CD4-positive, alpha-beta memory T cell (primary cell): ENCODE measurements at regions not wholly inside any gene's neighbourhood (a gene's known extent, or its start where the extent isn't known, plus 50 kb on each side); places are given as distances from the start of the nearest gene placed in this dataset.

Source experiments
- CTCF ChIA-PET: fragments of 350-600 bp; sonication (Branson Sonifier 250); formaldehyde crosslinking; loops from one replicate; lab custom pipeline; 2021; ENCODE audit warnings: inconsistent platforms; ENCODE audit not compliant: partially characterized antibody; lab: Charles Lee
- POLR2A ChIA-PET: fragments of 350-600 bp; sonication (Branson Sonifier 250); formaldehyde crosslinking; loops from one replicate; lab custom pipeline; 2021; ENCODE audit not compliant: partially characterized antibody; lab: Charles Lee
- DNase-seq, 5 donors: peaks; one replicate each; pipeline versions ENCODE4 v3.0.0 to v3.0.0-alpha.2; 2020 to 2022; ENCODE audit warnings: mixed read lengths in 1 of 5
- H3K27ac ChIP-seq: one replicate; pipeline ENCODE4 v1.7.0; 2013; ENCODE audit warnings: low read depth, low read length
- H3K27me3 ChIP-seq: 2 replicates; pipeline ENCODE4 v1.7.0; 2013; ENCODE audit warnings: mild to moderate bottlenecking, low read length, moderate library complexity; ENCODE audit not compliant: insufficient read depth
- H3K36me3 ChIP-seq: 2 replicates; pipeline ENCODE4 v1.7.0; 2013; ENCODE audit warnings: mild to moderate bottlenecking, low read length, moderate library complexity; ENCODE audit not compliant: insufficient read depth
- H3K4me1 ChIP-seq: 2 replicates; pipeline ENCODE4 v1.7.0; 2013; ENCODE audit warnings: mild to moderate bottlenecking, low read length, moderate library complexity; ENCODE audit not compliant: insufficient read depth
- H3K4me3 ChIP-seq, 2 donors: one replicate each; pipeline ENCODE4 v1.7.0; 2013; ENCODE audit warnings: low read length in 2 of 2, mild to moderate bottlenecking in 1 of 2
- H3K9me3 ChIP-seq, 2 donors: one replicate each; pipeline ENCODE4 v1.7.0; 2013; ENCODE audit warnings: low read length in 2 of 2, control low read depth in 1 of 2; ENCODE audit not compliant: control insufficient read depth in 1 of 2
- H3K27ac Mint-ChIP-seq, 7 donors: one replicate each; pipeline ENCODE4 v1.8.0; 2020 to 2021; ENCODE audit warnings: mixed read lengths in 7 of 7, mild to moderate bottlenecking in 6 of 7, inconsistent platforms in 3 of 7, moderate library complexity in 3 of 7
- H3K27me3 Mint-ChIP-seq, 2 donors: one replicate each; pipeline ENCODE4 v1.8.0; 2020 to 2021; ENCODE audit warnings: mixed read lengths in 2 of 2
- H3K36me3 Mint-ChIP-seq, 2 donors: one replicate each; pipeline ENCODE4 v1.8.0; 2020 to 2021; ENCODE audit warnings: mixed read lengths in 2 of 2, inconsistent platforms in 1 of 2, mild to moderate bottlenecking in 1 of 2
- H3K4me1 Mint-ChIP-seq, 4 donors: one replicate each; pipeline ENCODE4 v1.8.0; 2020 to 2021; ENCODE audit warnings: mixed read lengths in 4 of 4, mild to moderate bottlenecking in 1 of 4
- H3K4me3 Mint-ChIP-seq, 8 donors: one replicate each; pipeline ENCODE4 v1.8.0; 2020 to 2021; ENCODE audit warnings: mixed read lengths in 8 of 8, mild to moderate bottlenecking in 7 of 8, moderate library complexity in 6 of 8, inconsistent platforms in 3 of 8
- H3K9me3 Mint-ChIP-seq, 8 donors: one replicate each; pipeline ENCODE4 v1.8.0; 2020 to 2021; ENCODE audit warnings: mixed read lengths in 8 of 8, mild to moderate bottlenecking in 5 of 8, inconsistent platforms in 3 of 8, moderate library complexity in 1 of 8
- intact Hi-C: fragments of 100-400 bp; cut with micrococcal nuclease; formaldehyde crosslinking; loops from one replicate; pipeline ENCODE4 v1.15.1; 2023

DNA sequence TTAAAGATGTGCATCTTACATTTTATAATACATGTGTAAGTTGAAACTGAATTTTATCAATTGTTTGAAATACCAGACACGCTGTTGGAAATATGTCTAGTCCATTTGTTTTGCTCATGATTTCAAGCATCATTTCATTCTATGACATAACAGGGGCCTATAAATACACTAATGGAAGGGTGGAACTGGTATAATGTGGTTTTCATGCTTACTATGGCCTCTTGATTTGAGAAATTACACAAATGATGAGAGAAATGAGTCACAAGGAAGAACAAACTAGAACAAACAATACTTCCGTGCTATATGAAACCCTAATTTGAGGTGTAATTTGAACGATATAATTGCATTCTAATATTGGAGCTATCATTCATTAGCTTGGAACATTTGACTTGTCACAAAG lies 663.4 kb downstream of the SLC16A7 start:
- no peaks in the 10 kb centered on the region for H3K36me3 ChIP-seq
- no peaks in the 10 kb centered on the region for H3K4me1 ChIP-seq
- Mint-ChIP-seq H3K9me3 (no peaks in the 10 kb centered on the region), H3K4me1 (no peaks in the 10 kb centered on the region), H3K27ac (no peak overlapping the region), H3K27me3 (no peaks in the 10 kb centered on the region), H3K36me3 (no peaks in the 10 kb centered on the region), H3K4me3 (no peak overlapping the region)
- intact Hi-C loops: no loop called here
- H3K9me3 ChIP-seq: no peaks in the 10 kb centered on the region
- DNase-seq: no peak
- no peaks in the 10 kb centered on the region for H3K27me3 ChIP-seq
- no peak overlapping the region for H3K4me3 ChIP-seq
- H3K27ac ChIP-seq: no peak overlapping the region
- ChIA-PET POLR2A (no interaction called here), CTCF (no interaction called here)

DNA sequence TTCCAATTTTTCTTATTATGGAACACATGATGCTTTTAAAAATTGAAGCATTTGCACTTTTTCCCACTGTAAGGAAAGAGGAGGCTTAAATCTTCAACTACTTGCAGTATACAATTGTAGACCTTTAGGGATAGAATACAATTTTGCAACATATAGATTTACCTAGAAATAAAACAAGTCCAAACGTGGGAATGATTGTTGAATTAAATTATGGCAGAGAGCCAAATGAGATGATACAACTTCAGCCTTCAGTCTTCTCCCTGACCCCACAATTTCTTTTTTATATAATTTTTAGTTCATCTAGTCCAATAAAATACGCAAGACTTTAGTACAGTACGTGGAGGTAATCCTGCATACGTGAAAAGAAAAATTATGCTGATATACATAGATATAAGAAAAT lies 666.5 kb downstream of the SLC16A7 start:
- intact Hi-C loops: no loop called here
- Mint-ChIP-seq H3K27ac (no peak overlapping the region), H3K9me3 (no peaks in the 10 kb centered on the region), H3K4me3 (no peak overlapping the region), H3K27me3 (no peaks in the 10 kb centered on the region), H3K4me1 (no peaks in the 10 kb centered on the region), H3K36me3 (no peaks in the 10 kb centered on the region)
- DNase-seq: no peak
- Histone ChIP-seq H3K4me1 (no peaks in the 10 kb centered on the region), H3K27me3 (no peaks in the 10 kb centered on the region), H3K4me3 (no peak overlapping the region), H3K36me3 (no peaks in the 10 kb centered on the region), H3K27ac (no peak overlapping the region), H3K9me3 (no peaks in the 10 kb centered on the region)
- ChIA-PET POLR2A (no interaction called here), CTCF (no interaction called here)

- H3K27ac Mint-ChIP-seq: no peak overlapping the region
- Histone ChIP-seq H3K4me3 (no peak overlapping the region), H3K9me3 (no peaks in the 10 kb centered on the region), H3K36me3 (no peaks in the 10 kb centered on the region), H3K27ac (no peak overlapping the region), H3K4me1 (no peaks in the 10 kb centered on the region), H3K27me3 (no peaks in the 10 kb centered on the region)
- no peaks in the 10 kb centered on the region for H3K9me3 Mint-ChIP-seq
- DNase-seq: no peak
- H3K4me1 Mint-ChIP-seq: no peaks in the 10 kb centered on the region
- no peaks in the 10 kb centered on the region for H3K27me3 Mint-ChIP-seq
- H3K36me3 Mint-ChIP-seq: no peaks in the 10 kb centered on the region
- no peak overlapping the region for H3K4me3 Mint-ChIP-seq
- POLR2A ChIA-PET: no interaction called here
- CTCF ChIA-PET: no interaction called here
- intact Hi-C loops: no loop called here
Measured at GRCh38 chr12:60263161-60263560, 667.3 kb downstream of the SLC16A7 start.

GRCh38 chr12:60263836-60264493 lies 668.1 kb downstream of the SLC16A7 start:
- intact Hi-C loops: no loop called here
- H3K4me3 Mint-ChIP-seq: no peak overlapping the region
- Histone ChIP-seq H3K36me3 (no peaks in the 10 kb centered on the region), H3K4me1 (no peaks in the 10 kb centered on the region), H3K9me3 (no peaks in the 10 kb centered on the region), H3K27me3 (no peaks in the 10 kb centered on the region), H3K27ac (no peak overlapping the region), H3K4me3 (no peak overlapping the region)
- no peak overlapping the region for H3K27ac Mint-ChIP-seq
- no peaks in the 10 kb centered on the region for H3K4me1 Mint-ChIP-seq
- H3K27me3 Mint-ChIP-seq: no peaks in the 10 kb centered on the region
- ChIA-PET CTCF (no interaction called here), POLR2A (no interaction called here)
- DNase-seq: no peak
- H3K36me3 Mint-ChIP-seq: no peaks in the 10 kb centered on the region
- H3K9me3 Mint-ChIP-seq: no peaks in the 10 kb centered on the region

GRCh38 chr12:60265741-60266140 lies 669.9 kb downstream of the SLC16A7 start:
- H3K9me3 Mint-ChIP-seq: peaks cover 0 to 7% (median 0%) of the 10 kb centered on the region in 8 donors
- H3K27ac ChIP-seq: no peak overlapping the region
- ChIA-PET POLR2A (no interaction called here), CTCF (no interaction called here)
- no peak overlapping the region for H3K27ac Mint-ChIP-seq
- H3K36me3 Mint-ChIP-seq: no peaks in the 10 kb centered on the region
- intact Hi-C loops: no loop called here
- no peaks in the 10 kb centered on the region for H3K27me3 ChIP-seq
- H3K4me1 ChIP-seq: no peaks in the 10 kb centered on the region
- no peak overlapping the region for H3K4me3 ChIP-seq
- DNase-seq: no peak
- no peaks in the 10 kb centered on the region for H3K27me3 Mint-ChIP-seq
- no peak overlapping the region for H3K4me3 Mint-ChIP-seq
- H3K36me3 ChIP-seq: no peaks in the 10 kb centered on the region
- H3K4me1 Mint-ChIP-seq: no peaks in the 10 kb centered on the region
- H3K9me3 ChIP-seq: no peaks in the 10 kb centered on the region

- POLR2A ChIA-PET: no interaction called here
- no peaks in the 10 kb centered on the region for H3K27me3 ChIP-seq
- no peaks in the 10 kb centered on the region for H3K36me3 Mint-ChIP-seq
Measured at GRCh38 chr12:60266381-60266852, 670.6 kb downstream of the SLC16A7 start.

GRCh38 chr12:60269611-60270269 lies 673.9 kb downstream of the SLC16A7 start:
- intact Hi-C loops: no loop called here
- Histone ChIP-seq H3K9me3 (no peaks in the 10 kb centered on the region), H3K27ac (no peak overlapping the region), H3K4me1 (no peaks in the 10 kb centered on the region), H3K4me3 (no peak overlapping the region), H3K27me3 (no peaks in the 10 kb centered on the region), H3K36me3 (no peaks in the 10 kb centered on the region)
- Mint-ChIP-seq H3K36me3 (no peaks in the 10 kb centered on the region), H3K27ac (no peak overlapping the region), H3K27me3 (no peaks in the 10 kb centered on the region), H3K4me1 (no peaks in the 10 kb centered on the region), H3K4me3 (no peak overlapping the region), H3K9me3 (peaks cover 0 to 8% (median 1%) of the 10 kb centered on the region in 8 donors)
- ChIA-PET CTCF (no interaction called here), POLR2A (no interaction called here)
- DNase-seq: no peak

More at GRCh38 chr12:60266381-60266852, 670.6 kb downstream of the SLC16A7 start:
- H3K4me3 Mint-ChIP-seq: no peak overlapping the region
- no peak overlapping the region for H3K27ac Mint-ChIP-seq
- CTCF ChIA-PET: no interaction called here
- H3K4me3 ChIP-seq: no peak overlapping the region
- H3K4me1 ChIP-seq: no peaks in the 10 kb centered on the region
- intact Hi-C loops: no loop called here
- no peak overlapping the region for H3K27ac ChIP-seq
- H3K36me3 ChIP-seq: no peaks in the 10 kb centered on the region
- no peaks in the 10 kb centered on the region for H3K27me3 Mint-ChIP-seq
- DNase-seq: no peak
- no peaks in the 10 kb centered on the region for H3K9me3 ChIP-seq
- H3K9me3 Mint-ChIP-seq: peaks cover 0 to 8% (median 1%) of the 10 kb centered on the region in 8 donors
- no peaks in the 10 kb centered on the region for H3K4me1 Mint-ChIP-seq
